ENCODE measurements at regions not wholly inside any gene's neighbourhood (a gene's known extent, or its start where the extent isn't known, plus 50 kb on each side); places are given as distances from the start of the nearest gene placed in this dataset.
"Not testable (repeated sequence)": the region's sequence is repeated elsewhere in the genome, so short reads cannot be mapped to it uniquely, and the experiment has no call there.

GRCh38 chr22:19641254-19641982 is 72.9 kb upstream of the SEPTIN5 start:
- DNase-seq (ENCODE audit: low spot score) = no peak

GRCh38 chr22:19641983-19642451 is 72.3 kb upstream of the SEPTIN5 start:
- no peak for DNase-seq (ENCODE audit: low spot score)

- DNase-seq (ENCODE audit: low spot score) = no peak
These were observed 70.6 kb upstream of the SEPTIN5 start for GRCh38 chr22:19643448-19644313.

GRCh38 chr22:19644314-19645223 is 69.7 kb upstream of the SEPTIN5 start:
- no peak for DNase-seq (ENCODE audit: low spot score)

GRCh38 chr22:19645391-19645790 is 68.9 kb upstream of the SEPTIN5 start:
- DNase-seq (ENCODE audit: low spot score) = no peak

GRCh38 chr22:19645905-19646304 is 68.4 kb upstream of the SEPTIN5 start:
- no peak for DNase-seq (ENCODE audit: low spot score)

GRCh38 chr22:19646383-19646782 is 67.9 kb upstream of the SEPTIN5 start:
- DNase-seq (ENCODE audit: low spot score) = no peak

- DNase-seq (ENCODE audit: low spot score) = no peak
These were observed 65.8 kb upstream of the SEPTIN5 start for GRCh38 chr22:19648419-19648929.

- DNase-seq (ENCODE audit: low spot score) = no peak
These were observed 62.0 kb upstream of the SEPTIN5 start for GRCh38 chr22:19652316-19652715.

GRCh38 chr22:19654338-19654987 is 59.8 kb upstream of the SEPTIN5 start:
- DNase-seq (ENCODE audit: low spot score) = no peak

GRCh38 chr22:19655399-19655798 is 58.9 kb upstream of the SEPTIN5 start:
- no peak for DNase-seq (ENCODE audit: low spot score)

- no peak for DNase-seq (ENCODE audit: low spot score)
These were observed 57.6 kb upstream of the SEPTIN5 start for GRCh38 chr22:19656541-19657251.

- DNase-seq (ENCODE audit: low spot score) = no peak
These were observed 56.8 kb upstream of the SEPTIN5 start for GRCh38 chr22:19657252-19658056.

GRCh38 chr22:19658057-19658966 is 56.0 kb upstream of the SEPTIN5 start:
- DNase-seq (ENCODE audit: low spot score) = no peak

- no peak for DNase-seq (ENCODE audit: low spot score)
These were observed 55.1 kb upstream of the SEPTIN5 start for GRCh38 chr22:19658967-19659804.

GRCh38 chr22:19659805-19660345 is 54.4 kb upstream of the SEPTIN5 start:
- no peak for DNase-seq (ENCODE audit: low spot score)

- DNase-seq (ENCODE audit: low spot score) = not testable (repeated sequence)
These were observed 53.7 kb upstream of the SEPTIN5 start for GRCh38 chr22:19660583-19660982.
